Thymus (tissue), 11 donors: ENCODE measurements at regions not wholly inside any gene's neighbourhood (a gene's known extent, or its start where the extent isn't known, plus 50 kb on each side); places are given as distances from the start of the nearest gene placed in this dataset.

ENCODE experiments used
- DNase-seq, 9 donors: peaks; one replicate each; pipeline ENCODE4 v3.0.0-alpha.2; 2013; ENCODE audit warnings: low spot score in 9 of 9, low read depth in 6 of 9, missing footprints in 1 of 9
- H3K27ac ChIP-seq, 2 donors: one replicate each; pipeline ENCODE4 v1.5.1; 2013; ENCODE audit warnings: control low read depth in 1 of 2, low read depth in 1 of 2, low read length in 1 of 2, mild to moderate bottlenecking in 1 of 2, moderate library complexity in 1 of 2
- H3K27me3 ChIP-seq, 2 donors: one replicate each; pipeline ENCODE4 v1.5.1; 2013; ENCODE audit warnings: low read length in 1 of 2; ENCODE audit not compliant: control insufficient read depth in 2 of 2, insufficient read depth in 1 of 2
- H3K36me3 ChIP-seq, 2 donors: one replicate each; pipeline ENCODE4 v1.5.1; 2013; ENCODE audit warnings: low read length in 1 of 2, mild to moderate bottlenecking in 1 of 2, moderate library complexity in 1 of 2; ENCODE audit not compliant: control insufficient read depth in 2 of 2, insufficient read depth in 2 of 2
- H3K4me1 ChIP-seq, 2 donors: one replicate each; pipeline ENCODE4 v1.5.1; 2013; ENCODE audit warnings: low read length in 2 of 2; ENCODE audit not compliant: control insufficient read depth in 2 of 2, insufficient read depth in 2 of 2
- H3K4me3 ChIP-seq, 2 donors: one replicate each; pipeline ENCODE4 v1.5.1; 2013; ENCODE audit warnings: low read length in 2 of 2, control low read depth in 1 of 2, mild to moderate bottlenecking in 1 of 2
- H3K9me3 ChIP-seq, 2 donors: one replicate each; pipeline ENCODE4 v1.5.1; 2013; ENCODE audit warnings: low read length in 1 of 2, mild to moderate bottlenecking in 1 of 2; ENCODE audit not compliant: control insufficient read depth in 2 of 2, insufficient read depth in 1 of 2
- WGBS: extraction: QIAGEN DNeasy Blood & Tissue Kit; methylation state at CpG from one replicate; pipeline ENCODE4 v1.1.7; 2013; 5-methylcytosine and 5-hydroxymethylcytosine counted together
- donor health status: healthy.

- Histone ChIP-seq H3K27ac (no peak overlapping the region), H3K4me3 (no peak overlapping the region), H3K9me3 (no peaks in the 10 kb centered on the region), H3K27me3 (no peaks in the 10 kb centered on the region), H3K4me1 (no peaks in the 10 kb centered on the region), H3K36me3 (no peaks in the 10 kb centered on the region)
- peak in 1 of 9 donors; percentile 9 for DNase-seq
- 57% methylated on average over 2 of the region's 2 CpGs for WGBS
Observed at GRCh38 chr5:52554293-52554692, 233.4 kb upstream of the ITGA1 start.

GRCh38 chr5:52560366-52560765, 227.3 kb upstream of the ITGA1 start:
- H3K9me3 ChIP-seq, result no peaks in the 10 kb centered on the region
- no peaks in the 10 kb centered on the region for H3K4me1 ChIP-seq
- no peaks in the 10 kb centered on the region for H3K27me3 ChIP-seq
- DNase-seq, result no peak
- 26% methylated on average over 1 of the region's 1 CpG for WGBS
- H3K4me3 ChIP-seq, result no peak overlapping the region
- no peaks in the 10 kb centered on the region for H3K36me3 ChIP-seq
- H3K27ac ChIP-seq, result no peak overlapping the region

- no peak overlapping the region for H3K4me3 ChIP-seq
- DNase-seq, result no peak
- no peak overlapping the region for H3K27ac ChIP-seq
- H3K4me1 ChIP-seq, result no peaks in the 10 kb centered on the region
- WGBS, result 83% methylated on average over 1 of the region's 1 CpG
- no peaks in the 10 kb centered on the region for H3K9me3 ChIP-seq
- no peaks in the 10 kb centered on the region for H3K27me3 ChIP-seq
- H3K36me3 ChIP-seq, result no peaks in the 10 kb centered on the region
Observed at GRCh38 chr5:52562473-52562872, 225.2 kb upstream of the ITGA1 start.

- Histone ChIP-seq H3K4me1 (no peaks in the 10 kb centered on the region), H3K27me3 (no peaks in the 10 kb centered on the region)
- no peak for DNase-seq
Observed at GRCh38 chr5:52564587-52564986, 223.1 kb upstream of the ITGA1 start.

GRCh38 chr5:52577546-52577945, 210.2 kb upstream of the ITGA1 start:
- Histone ChIP-seq H3K4me3 (no peak overlapping the region), H3K36me3 (no peaks in the 10 kb centered on the region), H3K9me3 (no peaks in the 10 kb centered on the region), H3K27me3 (no peaks in the 10 kb centered on the region), H3K27ac (no peak overlapping the region), H3K4me1 (no peaks in the 10 kb centered on the region)
- no peak for DNase-seq
- 86% methylated on average over 2 of the region's 2 CpGs for WGBS

More at GRCh38 chr5:52564587-52564986, 223.1 kb upstream of the ITGA1 start:
- H3K36me3 ChIP-seq, result no peaks in the 10 kb centered on the region
- no peak overlapping the region for H3K27ac ChIP-seq
- H3K9me3 ChIP-seq, result no peaks in the 10 kb centered on the region
- no peak overlapping the region for H3K4me3 ChIP-seq

GRCh38 chr5:52579391-52579790, 208.3 kb upstream of the ITGA1 start:
- H3K27ac ChIP-seq, result no peak overlapping the region
- no peaks in the 10 kb centered on the region for H3K36me3 ChIP-seq
- no peaks in the 10 kb centered on the region for H3K9me3 ChIP-seq
- no peaks in the 10 kb centered on the region for H3K27me3 ChIP-seq
- no peaks in the 10 kb centered on the region for H3K4me1 ChIP-seq
- H3K4me3 ChIP-seq, result no peak overlapping the region
- WGBS, result 28% methylated on average over 3 of the region's 3 CpGs
- DNase-seq, result no peak

- Histone ChIP-seq H3K27ac (no peak overlapping the region), H3K27me3 (no peaks in the 10 kb centered on the region), H3K36me3 (no peaks in the 10 kb centered on the region), H3K9me3 (no peaks in the 10 kb centered on the region), H3K4me1 (no peaks in the 10 kb centered on the region), H3K4me3 (no peak overlapping the region)
- no peak for DNase-seq
- WGBS, result 94% methylated on average over 2 of the region's 2 CpGs
Observed at GRCh38 chr5:52580921-52581320, 206.8 kb upstream of the ITGA1 start.

- H3K4me3 ChIP-seq, result no peak overlapping the region
- H3K4me1 ChIP-seq, result no peaks in the 10 kb centered on the region
- H3K27me3 ChIP-seq, result no peaks in the 10 kb centered on the region
- 88% methylated on average over 3 of the region's 3 CpGs for WGBS
- H3K9me3 ChIP-seq, result no peaks in the 10 kb centered on the region
- H3K27ac ChIP-seq, result no peak overlapping the region
- no peak for DNase-seq
- H3K36me3 ChIP-seq, result no peaks in the 10 kb centered on the region
Observed at GRCh38 chr5:52582313-52582712, 205.4 kb upstream of the ITGA1 start.

GRCh38 chr5:52587131-52587530, 200.6 kb upstream of the ITGA1 start:
- no peaks in the 10 kb centered on the region for H3K9me3 ChIP-seq
- no peak overlapping the region for H3K27ac ChIP-seq
- DNase-seq, result no peak
- H3K4me1 ChIP-seq, result no peaks in the 10 kb centered on the region
- H3K4me3 ChIP-seq, result no peak overlapping the region
- no peaks in the 10 kb centered on the region for H3K36me3 ChIP-seq
- no peaks in the 10 kb centered on the region for H3K27me3 ChIP-seq

- no peak overlapping the region for H3K27ac ChIP-seq
- no peak overlapping the region for H3K4me3 ChIP-seq
- H3K36me3 ChIP-seq, result no peaks in the 10 kb centered on the region
- no peak for DNase-seq
- WGBS, result 93% methylated on average over 2 of the region's 2 CpGs
- no peaks in the 10 kb centered on the region for H3K4me1 ChIP-seq
- no peaks in the 10 kb centered on the region for H3K27me3 ChIP-seq
- H3K9me3 ChIP-seq, result no peaks in the 10 kb centered on the region
Observed at GRCh38 chr5:52597625-52598024, 190.1 kb upstream of the ITGA1 start.
